ENCODE measurements at regions not wholly inside any gene's neighbourhood (a gene's known extent, or its start where the extent isn't known, plus 50 kb on each side); places are given as distances from the start of the nearest gene placed in this dataset.

GRCh38 chr2:66169076-66169475 is 265.8 kb upstream of the MEIS1 start (continued):
- TF ChIP-seq FUBP1 (CRISPR knock-in tag; IDR thresholded peaks at IDR 0.05; ENCODE audit: borderline replicate concordance) (no peak), ZNF160 (CRISPR knock-in tag; IDR thresholded peaks at IDR 0.05) (no peak), MAFG (CRISPR knock-in tag; IDR thresholded peaks at IDR 0.05) (no peak), RFX3 (CRISPR knock-in tag; IDR thresholded peaks at IDR 0.05) (no peak)

DNA sequence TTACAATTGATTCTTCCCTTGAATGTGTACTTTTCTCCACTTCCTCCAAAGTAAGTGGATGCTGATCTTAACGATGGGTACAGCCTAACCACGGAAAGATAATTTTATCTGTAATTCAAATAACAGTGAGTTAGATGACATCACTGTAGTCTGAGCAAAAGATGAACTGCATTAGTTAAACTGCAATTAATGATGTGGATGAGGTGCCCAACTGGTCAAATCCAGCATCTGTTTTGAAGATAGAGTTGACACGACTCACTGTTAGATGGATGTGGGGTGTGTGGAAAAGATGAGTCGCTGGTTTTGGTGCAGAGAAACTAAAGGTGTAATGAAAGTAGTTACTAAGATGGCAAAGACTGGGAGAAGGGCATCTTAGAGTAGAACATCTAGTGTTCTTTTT is 270.5 kb upstream of the MEIS1 start:
- Histone ChIP-seq H3K4me1 (ENCODE audit: insufficient read depth, low read length) (no peaks in the 10 kb centered on the region), H3K4me3 (replicated peaks in 1 of 3; ENCODE audit: insufficient read depth in 1 of 3, low read depth in 2 of 3, low read length in 3 of 3) (no peak overlapping the region), H3K36me3 (replicated peaks in 1 of 2; ENCODE audit: control insufficient read depth in 1 of 2, insufficient read depth in 2 of 2, low read length in 2 of 2) (no peaks in the 10 kb centered on the region), H3K27ac (ENCODE audit: extremely low read length, insufficient read depth, low read length) (no peak overlapping the region), H2AFZ (ENCODE audit: low read length) (no peak overlapping the region), H3K4me2 (ENCODE audit: low read depth, low read length) (no peak overlapping the region), H3K79me2 (ENCODE audit: insufficient read depth, low read length) (no peaks in the 10 kb centered on the region), H3K9ac (ENCODE audit: insufficient read depth, low read depth, low read length) (no peak overlapping the region), H3K27me3 (ENCODE audit: control insufficient read depth in 1 of 2, insufficient read depth in 2 of 2, low read length in 2 of 2) (no peaks in the 10 kb centered on the region), H4K20me1 (ENCODE audit: insufficient read depth, low read length) (no peaks in the 10 kb centered on the region), H3K9me3 (ENCODE audit: low read length) (no peaks in the 10 kb centered on the region)
- 9% methylated on average over 4 of the region's 4 CpGs for WGBS (ENCODE audit: low lambda C conversion rate)
- ATAC-seq (no peak), FAIRE-seq (no peak), DNase-seq (ENCODE audit: low spot score) (no peak)
- in situ Hi-C loops (cut with HindIII; ENCODE audit: extremely low pct_ligation_motif_present, low pct_unique_long_range_greater_than_20kb) (no loop called here), intact Hi-C loops (cut with micrococcal nuclease; ENCODE audit: unreplicated experiment) (no loop called here)
- BruUV-seq (replicated peaks): no TSS peak
- POLR2A ChIA-PET: no interaction called here
- TF ChIP-seq HES4 (CRISPR knock-in tag; IDR thresholded peaks at IDR 0.05; ENCODE audit: borderline replicate concordance) (no peak), ZNF460 (CRISPR knock-in tag; IDR thresholded peaks at IDR 0.05; ENCODE audit: borderline replicate concordance) (no peak), ZNF432 (CRISPR knock-in tag; IDR thresholded peaks at IDR 0.05; ENCODE audit: borderline replicate concordance) (no peak)
- TF ChIP-seq, protein P1, sequence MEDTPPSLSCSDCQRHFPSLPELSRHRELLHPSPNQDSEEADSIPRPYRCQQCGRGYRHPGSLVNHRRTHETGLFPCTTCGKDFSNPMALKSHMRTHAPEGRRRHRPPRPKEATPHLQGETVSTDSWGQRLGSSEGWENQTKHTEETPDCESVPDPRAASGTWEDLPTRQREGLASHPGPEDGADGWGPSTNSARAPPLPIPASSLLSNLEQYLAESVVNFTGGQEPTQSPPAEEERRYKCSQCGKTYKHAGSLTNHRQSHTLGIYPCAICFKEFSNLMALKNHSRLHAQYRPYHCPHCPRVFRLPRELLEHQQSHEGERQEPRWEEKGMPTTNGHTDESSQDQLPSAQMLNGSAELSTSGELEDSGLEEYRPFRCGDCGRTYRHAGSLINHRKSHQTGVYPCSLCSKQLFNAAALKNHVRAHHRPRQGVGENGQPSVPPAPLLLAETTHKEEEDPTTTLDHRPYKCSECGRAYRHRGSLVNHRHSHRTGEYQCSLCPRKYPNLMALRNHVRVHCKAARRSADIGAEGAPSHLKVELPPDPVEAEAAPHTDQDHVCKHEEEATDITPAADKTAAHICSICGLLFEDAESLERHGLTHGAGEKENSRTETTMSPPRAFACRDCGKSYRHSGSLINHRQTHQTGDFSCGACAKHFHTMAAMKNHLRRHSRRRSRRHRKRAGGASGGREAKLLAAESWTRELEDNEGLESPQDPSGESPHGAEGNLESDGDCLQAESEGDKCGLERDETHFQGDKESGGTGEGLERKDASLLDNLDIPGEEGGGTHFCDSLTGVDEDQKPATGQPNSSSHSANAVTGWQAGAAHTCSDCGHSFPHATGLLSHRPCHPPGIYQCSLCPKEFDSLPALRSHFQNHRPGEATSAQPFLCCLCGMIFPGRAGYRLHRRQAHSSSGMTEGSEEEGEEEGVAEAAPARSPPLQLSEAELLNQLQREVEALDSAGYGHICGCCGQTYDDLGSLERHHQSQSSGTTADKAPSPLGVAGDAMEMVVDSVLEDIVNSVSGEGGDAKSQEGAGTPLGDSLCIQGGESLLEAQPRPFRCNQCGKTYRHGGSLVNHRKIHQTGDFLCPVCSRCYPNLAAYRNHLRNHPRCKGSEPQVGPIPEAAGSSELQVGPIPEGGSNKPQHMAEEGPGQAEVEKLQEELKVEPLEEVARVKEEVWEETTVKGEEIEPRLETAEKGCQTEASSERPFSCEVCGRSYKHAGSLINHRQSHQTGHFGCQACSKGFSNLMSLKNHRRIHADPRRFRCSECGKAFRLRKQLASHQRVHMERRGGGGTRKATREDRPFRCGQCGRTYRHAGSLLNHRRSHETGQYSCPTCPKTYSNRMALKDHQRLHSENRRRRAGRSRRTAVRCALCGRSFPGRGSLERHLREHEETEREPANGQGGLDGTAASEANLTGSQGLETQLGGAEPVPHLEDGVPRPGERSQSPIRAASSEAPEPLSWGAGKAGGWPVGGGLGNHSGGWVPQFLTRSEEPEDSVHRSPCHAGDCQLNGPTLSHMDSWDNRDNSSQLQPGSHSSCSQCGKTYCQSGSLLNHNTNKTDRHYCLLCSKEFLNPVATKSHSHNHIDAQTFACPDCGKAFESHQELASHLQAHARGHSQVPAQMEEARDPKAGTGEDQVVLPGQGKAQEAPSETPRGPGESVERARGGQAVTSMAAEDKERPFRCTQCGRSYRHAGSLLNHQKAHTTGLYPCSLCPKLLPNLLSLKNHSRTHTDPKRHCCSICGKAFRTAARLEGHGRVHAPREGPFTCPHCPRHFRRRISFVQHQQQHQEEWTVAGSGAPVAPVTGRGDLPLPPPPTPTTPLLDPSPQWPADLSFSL (CRISPR knock-in tag; IDR thresholded peaks at IDR 0.05): no peak
- CTCF ChIA-PET (ENCODE audit: low intra/inter-chr PET ratio, low total read pairs): no interaction called here
